ENCODE measurements at regions not wholly inside any gene's neighbourhood (a gene's known extent, or its start where the extent isn't known, plus 50 kb on each side); places are given as distances from the start of the nearest gene placed in this dataset.
A peak's percentile ranks its signal among the peaks of the same experiment; 100 is the strongest.

DNA sequence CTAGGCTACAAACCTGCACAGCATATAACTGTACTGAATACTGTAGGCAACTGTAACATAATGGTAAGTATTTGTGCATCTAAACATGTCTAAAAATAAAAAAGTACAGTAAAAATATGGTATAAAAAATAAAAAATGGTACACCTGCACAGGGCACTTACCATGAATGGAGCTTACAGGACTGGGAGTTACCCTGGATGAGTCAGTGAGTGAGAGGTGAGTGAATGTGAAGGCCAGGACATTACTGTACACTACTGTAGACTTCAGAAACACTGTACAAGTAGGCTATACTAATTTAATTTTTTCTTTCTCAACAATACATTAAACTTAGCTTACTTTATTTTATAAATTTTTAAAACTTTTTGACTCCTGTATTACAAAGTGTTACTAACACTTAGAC lies 265.3 kb downstream of the KLF13 start:
- Histone ChIP-seq H3K4me1 (no peaks in the 10 kb centered on the region), H3K27me3 (replicated peaks; ENCODE audit: control insufficient read depth, insufficient read depth, low read length) (no peaks in the 10 kb centered on the region), H3K4me3 (ENCODE audit: low read depth, low read length) (no peak overlapping the region), H3K9me3 (no peaks in the 10 kb centered on the region), H3K36me3 (ENCODE audit: control insufficient read depth, insufficient read depth, low read length) (no peaks in the 10 kb centered on the region)
- Mint-ChIP-seq H3K4me3 (ENCODE audit: unreplicated experiment) (no peak overlapping the region), H3K36me3 (ENCODE audit: insufficient read depth, unreplicated experiment) (no peaks in the 10 kb centered on the region), H3K9me3 (ENCODE audit: unreplicated experiment) (no peaks in the 10 kb centered on the region), H3K27me3 (ENCODE audit: insufficient read depth, unreplicated experiment) (peaks cover 6% of the 10 kb centered on the region), H3K27ac (ENCODE audit: unreplicated experiment) (no peak overlapping the region), H3K4me1 (ENCODE audit: low read depth, unreplicated experiment) (no peaks in the 10 kb centered on the region)
- ChIA-PET POLR2A (no interaction called here), CTCF (no interaction called here)
- BruUV-seq (replicated peaks), result no TSS peak
- TF ChIP-seq, protein P1, sequence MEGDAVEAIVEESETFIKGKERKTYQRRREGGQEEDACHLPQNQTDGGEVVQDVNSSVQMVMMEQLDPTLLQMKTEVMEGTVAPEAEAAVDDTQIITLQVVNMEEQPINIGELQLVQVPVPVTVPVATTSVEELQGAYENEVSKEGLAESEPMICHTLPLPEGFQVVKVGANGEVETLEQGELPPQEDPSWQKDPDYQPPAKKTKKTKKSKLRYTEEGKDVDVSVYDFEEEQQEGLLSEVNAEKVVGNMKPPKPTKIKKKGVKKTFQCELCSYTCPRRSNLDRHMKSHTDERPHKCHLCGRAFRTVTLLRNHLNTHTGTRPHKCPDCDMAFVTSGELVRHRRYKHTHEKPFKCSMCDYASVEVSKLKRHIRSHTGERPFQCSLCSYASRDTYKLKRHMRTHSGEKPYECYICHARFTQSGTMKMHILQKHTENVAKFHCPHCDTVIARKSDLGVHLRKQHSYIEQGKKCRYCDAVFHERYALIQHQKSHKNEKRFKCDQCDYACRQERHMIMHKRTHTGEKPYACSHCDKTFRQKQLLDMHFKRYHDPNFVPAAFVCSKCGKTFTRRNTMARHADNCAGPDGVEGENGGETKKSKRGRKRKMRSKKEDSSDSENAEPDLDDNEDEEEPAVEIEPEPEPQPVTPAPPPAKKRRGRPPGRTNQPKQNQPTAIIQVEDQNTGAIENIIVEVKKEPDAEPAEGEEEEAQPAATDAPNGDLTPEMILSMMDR (IDR thresholded peaks at IDR 0.05; ENCODE audit: insufficient read depth in 1 of 2, low read depth in 1 of 2, low read length in 1 of 2, severe bottlenecking in 1 of 2, unreplicated experiment in 1 of 2), result no peak
- DNase-seq, result no peak
- intact Hi-C loops (cut with micrococcal nuclease; ENCODE audit: unreplicated experiment), result no loop called here

DNA sequence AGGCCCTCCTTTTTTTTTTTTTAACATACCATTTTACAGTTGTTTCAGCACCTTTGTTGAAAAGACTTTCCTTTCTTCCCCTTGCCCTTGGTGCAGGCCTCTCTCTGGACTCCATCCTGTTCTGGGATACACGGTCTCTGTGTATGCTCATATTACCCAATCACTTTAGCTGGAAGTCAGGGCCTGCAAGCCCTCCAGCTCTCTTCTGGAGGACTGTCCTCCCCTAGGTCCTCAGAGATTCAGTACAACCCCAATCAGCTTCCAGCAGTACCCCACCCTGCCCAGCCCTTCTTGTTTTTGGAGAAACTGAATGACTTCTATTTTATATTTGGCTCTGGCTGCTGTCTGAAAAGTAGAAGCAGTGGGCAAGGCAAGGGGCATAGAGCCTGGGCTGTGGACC lies 270.8 kb downstream of the KLF13 start:
- Mint-ChIP-seq H3K27me3 (ENCODE audit: insufficient read depth, unreplicated experiment) (peaks cover 4% of the 10 kb centered on the region), H3K4me1 (ENCODE audit: low read depth, unreplicated experiment) (no peaks in the 10 kb centered on the region), H3K4me3 (ENCODE audit: unreplicated experiment) (no peak overlapping the region), H3K36me3 (ENCODE audit: insufficient read depth, unreplicated experiment) (no peaks in the 10 kb centered on the region), H3K9me3 (ENCODE audit: unreplicated experiment) (no peaks in the 10 kb centered on the region), H3K27ac (ENCODE audit: unreplicated experiment) (no peak overlapping the region)
- Histone ChIP-seq H3K9me3 (no peaks in the 10 kb centered on the region), H3K4me1 (no peaks in the 10 kb centered on the region), H3K36me3 (ENCODE audit: control insufficient read depth, insufficient read depth, low read length) (no peaks in the 10 kb centered on the region), H3K4me3 (ENCODE audit: low read depth, low read length) (no peak overlapping the region), H3K27me3 (replicated peaks; ENCODE audit: control insufficient read depth, insufficient read depth, low read length) (no peaks in the 10 kb centered on the region)
- ChIA-PET POLR2A (no interaction called here), CTCF (interaction anchor here (0.7 kb wide), 1 partner anchor 158 kb away, joined by 3 read pairs; no protein-coding TSS in a partner anchor)
- TF ChIP-seq, protein P1 (IDR thresholded peaks at IDR 0.05; ENCODE audit: insufficient read depth in 1 of 2, low read depth in 1 of 2, low read length in 1 of 2, severe bottlenecking in 1 of 2, unreplicated experiment in 1 of 2), result no peak
- no peak for DNase-seq
- intact Hi-C loops (cut with micrococcal nuclease; ENCODE audit: unreplicated experiment), result no loop called here
- BruUV-seq (replicated peaks), result no TSS peak

GRCh38 chr15:31598620-31599019 lies 272.0 kb downstream of the KLF13 start:
- Histone ChIP-seq H3K4me1 (no peaks in the 10 kb centered on the region), H3K36me3 (ENCODE audit: control insufficient read depth, insufficient read depth, low read length) (no peaks in the 10 kb centered on the region), H3K9me3 (no peaks in the 10 kb centered on the region), H3K4me3 (ENCODE audit: low read depth, low read length) (no peak overlapping the region), H3K27me3 (replicated peaks; ENCODE audit: control insufficient read depth, insufficient read depth, low read length) (no peaks in the 10 kb centered on the region)
- peak in 1 of 2 experiments; percentile 57 for DNase-seq
- POLR2A ChIA-PET, result no interaction called here
- CTCF ChIA-PET, result no interaction called here
- TF ChIP-seq, protein P1 (IDR thresholded peaks at IDR 0.05; ENCODE audit: insufficient read depth in 1 of 2, low read depth in 1 of 2, low read length in 1 of 2, severe bottlenecking in 1 of 2, unreplicated experiment in 1 of 2), result no peak
- Mint-ChIP-seq H3K27me3 (ENCODE audit: insufficient read depth, unreplicated experiment) (peaks cover 4% of the 10 kb centered on the region), H3K9me3 (ENCODE audit: unreplicated experiment) (no peaks in the 10 kb centered on the region), H3K4me1 (ENCODE audit: low read depth, unreplicated experiment) (no peaks in the 10 kb centered on the region), H3K27ac (ENCODE audit: unreplicated experiment) (no peak overlapping the region), H3K36me3 (ENCODE audit: insufficient read depth, unreplicated experiment) (no peaks in the 10 kb centered on the region), H3K4me3 (ENCODE audit: unreplicated experiment) (no peak overlapping the region)
- intact Hi-C loops (cut with micrococcal nuclease; ENCODE audit: unreplicated experiment), result no loop called here
- BruUV-seq (replicated peaks), result no TSS peak
